ENCODE measurements at regions not wholly inside any gene's neighbourhood (a gene's known extent, or its start where the extent isn't known, plus 50 kb on each side); places are given as distances from the start of the nearest gene placed in this dataset.

GRCh38 chr1:79113836-79114235, 107.3 kb upstream of the ADGRL4 start:
- TF ChIP-seq USF1 (IDR thresholded peaks at IDR 0.05) (no peak), CEBPB (IDR thresholded peaks at IDR 0.05) (no peak), YY1 (IDR thresholded peaks at IDR 0.05; ENCODE audit: low read depth) (no peak), EGR1 (IDR thresholded peaks at IDR 0.05) (no peak)

GRCh38 chr1:79110749-79111148, 104.2 kb upstream of the ADGRL4 start:
- TF ChIP-seq TAF1 (IDR thresholded peaks at IDR 0.05; ENCODE audit: low read depth), result no peak
- no peak for TF ChIP-seq FOXM1 (IDR thresholded peaks at IDR 0.05; ENCODE audit: borderline replicate concordance, low read depth)
- TF ChIP-seq YY1 (IDR thresholded peaks at IDR 0.05; ENCODE audit: low read depth), result no peak
- no peak for TF ChIP-seq REST (IDR thresholded peaks at IDR 0.05; ENCODE audit: low read depth)
- TF ChIP-seq TEAD4 (IDR thresholded peaks at IDR 0.05), result no peak
- no peak for TF ChIP-seq CREB1 (IDR thresholded peaks at IDR 0.05; ENCODE audit: low read depth)
- no peak for TF ChIP-seq CEBPB (IDR thresholded peaks at IDR 0.05)
- TF ChIP-seq USF1 (IDR thresholded peaks at IDR 0.05), result no peak
- TF ChIP-seq TCF12 (IDR thresholded peaks at IDR 0.05; ENCODE audit: low read depth), result no peak
- TF ChIP-seq EP300 (IDR thresholded peaks at IDR 0.05; ENCODE audit: borderline replicate concordance), result no peak

GRCh38 chr1:79109445-79109844, 102.9 kb upstream of the ADGRL4 start:
- TF ChIP-seq TEAD4 (IDR thresholded peaks at IDR 0.05), result no peak
- no peak for TF ChIP-seq REST (IDR thresholded peaks at IDR 0.05; ENCODE audit: low read depth)
- TF ChIP-seq CEBPB (IDR thresholded peaks at IDR 0.05), result no peak
- TF ChIP-seq TAF1 (IDR thresholded peaks at IDR 0.05; ENCODE audit: low read depth), result no peak

GRCh38 chr1:79105500-79105899, 99.0 kb upstream of the ADGRL4 start:
- TF ChIP-seq YY1 (IDR thresholded peaks at IDR 0.05; ENCODE audit: low read depth), result no peak
- no peak for TF ChIP-seq TCF12 (IDR thresholded peaks at IDR 0.05; ENCODE audit: low read depth)
- TF ChIP-seq REST (IDR thresholded peaks at IDR 0.05; ENCODE audit: low read depth), result no peak
- no peak for TF ChIP-seq ZBTB7A (IDR thresholded peaks at IDR 0.05; ENCODE audit: low read depth)
- no peak for TF ChIP-seq EP300 (IDR thresholded peaks at IDR 0.05; ENCODE audit: borderline replicate concordance)
- TF ChIP-seq NFIC (IDR thresholded peaks at IDR 0.05), result no peak
- TF ChIP-seq USF1 (IDR thresholded peaks at IDR 0.05), result no peak
- TF ChIP-seq MAX (IDR thresholded peaks at IDR 0.05), result no peak
- TF ChIP-seq EGR1 (IDR thresholded peaks at IDR 0.05), result no peak
- TF ChIP-seq RAD21 (IDR thresholded peaks at IDR 0.05; ENCODE audit: low read depth), result no peak
- TF ChIP-seq CEBPB (IDR thresholded peaks at IDR 0.05), result no peak
- TF ChIP-seq TAF1 (IDR thresholded peaks at IDR 0.05; ENCODE audit: low read depth), result no peak
- no peak for TF ChIP-seq TEAD4 (IDR thresholded peaks at IDR 0.05)
- TF ChIP-seq FOXM1 (IDR thresholded peaks at IDR 0.05; ENCODE audit: borderline replicate concordance, low read depth), result no peak
- no peak for TF ChIP-seq CREB1 (IDR thresholded peaks at IDR 0.05; ENCODE audit: low read depth)

- TF ChIP-seq NFIC (IDR thresholded peaks at IDR 0.05), result no peak
- no peak for TF ChIP-seq MAX (IDR thresholded peaks at IDR 0.05)
- TF ChIP-seq TEAD4 (IDR thresholded peaks at IDR 0.05), result no peak
- no peak for TF ChIP-seq RAD21 (IDR thresholded peaks at IDR 0.05; ENCODE audit: low read depth)
- no peak for TF ChIP-seq REST (IDR thresholded peaks at IDR 0.05; ENCODE audit: low read depth)
- TF ChIP-seq ZBTB7A (IDR thresholded peaks at IDR 0.05; ENCODE audit: low read depth), result no peak
- no peak for TF ChIP-seq CREB1 (IDR thresholded peaks at IDR 0.05; ENCODE audit: low read depth)
Observed at GRCh38 chr1:79104617-79105016, 98.1 kb upstream of the ADGRL4 start.
